Stimulated activated CD4-positive, alpha-beta T cell treated with anti-CD3 and anti-CD28 coated beads, Interleukin-4, amount 100 ng/mL, for 48 hours (primary cell): ENCODE measurements at regions not wholly inside any gene's neighbourhood (a gene's known extent, or its start where the extent isn't known, plus 50 kb on each side); places are given as distances from the start of the nearest gene placed in this dataset.

ENCODE experiments used
- DNase-seq, 2 donors: peaks; one replicate each; pipeline ENCODE4 v3.0.0-alpha.2; 2020; ENCODE audit warnings: low read depth in 2 of 2

DNA sequence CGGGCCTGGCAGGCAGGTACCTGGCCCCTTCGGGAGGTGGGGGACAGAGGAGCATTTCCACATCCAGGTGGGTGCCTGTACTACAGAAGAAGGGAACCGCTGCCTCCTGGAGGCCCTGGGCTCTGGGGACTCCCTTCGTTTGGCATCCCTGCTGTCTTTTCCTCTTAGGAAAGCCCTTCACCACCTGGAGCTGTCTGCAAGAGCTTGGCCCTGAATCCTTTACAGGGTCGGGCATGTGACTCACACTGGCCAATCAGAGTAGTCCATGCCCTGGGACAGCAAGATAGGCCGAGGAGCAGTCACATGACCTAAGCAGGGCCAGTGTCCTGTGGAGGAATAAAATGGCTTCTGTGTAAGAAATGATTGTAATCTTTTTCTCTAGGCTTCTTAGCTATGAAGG, 224.9 kb downstream of the ANKRD60 start:
- no peak for DNase-seq

DNA sequence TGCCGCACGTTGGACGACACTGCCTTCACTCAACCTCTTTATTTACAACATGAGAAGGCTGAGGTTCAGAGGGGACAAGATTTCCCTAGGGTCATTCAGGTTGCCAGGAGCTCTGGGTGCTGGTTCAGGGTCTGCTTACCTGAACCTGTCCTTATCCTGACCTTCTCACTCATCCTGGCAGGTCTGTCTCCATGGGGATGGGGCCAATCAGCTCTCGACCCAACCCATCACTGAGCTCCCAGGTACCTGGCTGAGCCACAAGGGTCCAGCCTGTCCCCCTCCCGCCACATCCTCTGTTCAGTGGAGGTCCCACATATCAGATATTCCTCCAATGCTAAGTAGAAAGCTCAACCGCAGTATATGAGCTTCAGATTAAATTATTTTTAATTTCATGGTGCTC, 225.6 kb downstream of the ANKRD60 start:
- DNase-seq, result no peak

- no peak for DNase-seq
Observed at GRCh38 chr20:58001946-58002345, 226.5 kb downstream of the ANKRD60 start.

- DNase-seq, result no peak
Observed at GRCh38 chr20:58001381-58001780, 227.1 kb downstream of the ANKRD60 start.

DNA sequence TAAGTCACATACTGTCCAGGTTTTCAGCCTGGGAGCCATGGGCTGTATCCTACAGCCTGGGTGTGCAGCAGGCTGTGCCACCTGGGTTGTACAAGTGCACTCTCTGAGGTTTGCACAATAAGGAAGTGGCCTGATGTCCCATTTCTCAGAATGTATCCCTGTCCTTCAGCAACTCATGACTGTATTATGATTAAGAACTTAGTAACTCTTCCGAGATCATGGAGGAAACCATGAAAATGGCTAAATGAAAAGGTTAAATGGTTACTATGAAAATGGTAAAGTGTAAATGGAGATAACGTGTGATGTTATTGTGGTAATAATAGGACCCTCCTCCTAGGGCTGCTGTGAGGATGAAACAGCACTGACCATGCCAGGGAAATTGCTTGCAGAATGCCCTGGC, 227.6 kb downstream of the ANKRD60 start:
- DNase-seq, result no peak

GRCh38 chr20:57999465-58000111, 228.9 kb downstream of the ANKRD60 start:
- DNase-seq, result no peak

DNA sequence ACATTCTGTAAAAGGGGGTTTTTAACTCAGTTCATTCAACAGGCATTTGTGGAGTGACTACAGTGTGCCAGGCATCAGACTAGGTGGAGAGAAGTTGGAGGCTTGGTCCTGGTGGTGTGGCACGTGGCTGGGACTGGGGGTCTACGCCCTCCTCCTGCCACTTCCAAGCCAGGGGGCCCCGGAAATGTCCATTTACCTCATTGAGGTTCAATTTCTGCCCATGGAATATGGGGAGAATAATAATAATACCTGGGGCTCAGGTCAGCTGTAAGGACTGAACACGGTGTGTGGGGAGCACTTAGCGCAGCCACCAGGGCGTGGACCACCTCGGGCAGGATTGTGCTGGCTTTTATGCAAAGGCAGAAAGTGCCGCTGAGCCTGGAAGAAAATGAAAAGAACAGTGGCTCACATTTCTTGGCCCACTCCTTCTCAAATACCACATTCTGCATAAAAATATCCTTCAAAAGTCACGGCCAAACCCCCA, 229.4 kb downstream of the ANKRD60 start:
- no peak for DNase-seq

DNA sequence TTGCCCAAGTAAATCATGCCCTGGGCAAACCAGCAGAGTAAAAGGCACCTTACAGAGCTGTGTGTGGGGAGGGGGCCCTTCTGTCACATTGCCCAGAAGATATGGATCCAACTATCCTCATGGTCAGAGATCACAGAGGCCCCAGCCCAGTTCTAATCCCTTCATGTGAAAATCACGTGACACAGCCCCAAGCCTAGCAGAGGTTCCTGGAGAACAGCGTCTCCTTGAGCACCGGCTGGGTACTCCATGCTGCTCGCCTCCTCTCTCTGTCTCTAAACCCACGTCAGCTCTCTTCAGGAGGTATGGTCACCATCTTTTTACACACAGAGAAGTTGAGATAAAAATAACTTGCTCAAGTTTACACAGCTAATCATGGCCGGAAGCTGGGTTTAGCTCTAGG, 230.2 kb downstream of the ANKRD60 start:
- no peak for DNase-seq

GRCh38 chr20:57996936-57997890, 231.2 kb downstream of the ANKRD60 start:
- DNase-seq, result no peak

DNA sequence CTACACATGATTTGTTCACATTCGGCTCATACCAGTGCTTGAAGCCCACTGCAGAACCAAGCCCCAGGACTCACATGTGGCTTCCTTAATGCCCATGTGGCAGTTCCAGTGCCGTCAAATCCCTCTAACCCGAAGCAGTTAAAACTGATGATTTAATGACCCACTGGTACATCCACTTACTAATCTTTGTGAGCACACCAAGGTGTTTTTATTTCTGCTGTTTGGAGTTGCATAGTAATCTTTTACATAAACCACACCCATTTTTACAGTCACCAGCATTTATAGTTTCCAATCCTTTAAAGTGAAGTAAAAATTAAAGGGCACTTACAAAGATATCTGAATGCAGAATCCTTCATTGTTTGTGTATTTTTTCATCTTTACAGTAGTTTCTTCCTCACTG, 232.0 kb downstream of the ANKRD60 start:
- no peak for DNase-seq

DNA sequence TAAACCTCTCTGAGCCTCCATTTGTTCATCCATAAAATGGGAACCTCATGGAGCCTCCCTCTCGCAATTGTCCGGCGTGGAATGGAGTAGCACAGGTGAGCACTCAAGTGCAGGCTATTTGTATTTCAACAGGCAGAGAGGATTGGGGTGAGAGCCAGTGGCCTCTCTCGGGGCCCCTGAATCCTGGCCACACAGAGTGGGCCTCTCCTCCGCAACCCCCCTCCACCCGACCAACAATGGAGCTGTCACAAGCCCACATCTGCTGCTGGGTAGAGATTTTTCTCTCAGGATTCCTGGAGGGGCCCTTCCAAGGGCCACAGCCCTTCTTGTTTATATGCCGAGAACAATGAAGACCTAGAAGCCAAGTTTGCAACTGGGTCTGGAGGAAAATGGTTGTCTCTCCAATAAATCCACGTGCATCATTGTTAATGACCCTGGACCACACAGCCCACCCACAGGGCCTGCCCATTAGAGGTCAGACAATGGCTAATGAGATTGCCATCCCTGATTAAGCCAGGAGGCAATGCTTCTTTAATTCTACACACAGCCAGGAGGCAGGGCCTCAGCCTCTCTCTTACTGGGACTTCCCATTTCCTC, 233.0 kb downstream of the ANKRD60 start:
- no peak for DNase-seq

- DNase-seq, result no peak
Observed at GRCh38 chr20:57993716-57994431, 234.6 kb downstream of the ANKRD60 start.

- no peak for DNase-seq
Observed at GRCh38 chr20:57991211-57991881, 237.1 kb downstream of the ANKRD60 start.

DNA sequence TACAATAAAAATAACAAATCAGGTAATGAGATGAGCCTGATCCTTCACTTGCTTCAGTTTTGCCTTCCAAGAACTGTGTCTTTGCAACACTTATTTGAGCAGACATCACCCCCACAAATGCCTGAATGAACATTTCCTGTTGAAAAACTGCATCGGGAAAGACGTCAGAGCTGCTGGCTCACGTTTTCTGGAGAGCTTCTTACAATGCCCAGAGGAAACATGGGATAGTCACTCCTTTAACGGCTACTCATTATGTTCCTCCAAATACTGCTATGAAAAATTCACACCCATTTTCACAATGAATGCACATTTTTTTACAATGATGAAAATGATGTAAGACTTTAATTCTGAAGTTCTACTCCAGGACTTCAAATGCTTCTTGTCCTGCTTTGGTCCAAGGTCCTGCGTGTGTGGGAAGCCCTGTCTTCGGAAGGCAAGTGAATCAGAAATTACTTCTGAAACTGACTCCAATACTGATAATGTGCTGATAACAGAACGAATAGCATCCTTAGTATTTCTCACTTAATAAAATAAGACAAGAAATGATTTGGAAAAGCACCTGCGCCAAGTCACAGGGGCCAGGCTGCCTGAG, 238.0 kb downstream of the ANKRD60 start:
- DNase-seq, result no peak

DNA sequence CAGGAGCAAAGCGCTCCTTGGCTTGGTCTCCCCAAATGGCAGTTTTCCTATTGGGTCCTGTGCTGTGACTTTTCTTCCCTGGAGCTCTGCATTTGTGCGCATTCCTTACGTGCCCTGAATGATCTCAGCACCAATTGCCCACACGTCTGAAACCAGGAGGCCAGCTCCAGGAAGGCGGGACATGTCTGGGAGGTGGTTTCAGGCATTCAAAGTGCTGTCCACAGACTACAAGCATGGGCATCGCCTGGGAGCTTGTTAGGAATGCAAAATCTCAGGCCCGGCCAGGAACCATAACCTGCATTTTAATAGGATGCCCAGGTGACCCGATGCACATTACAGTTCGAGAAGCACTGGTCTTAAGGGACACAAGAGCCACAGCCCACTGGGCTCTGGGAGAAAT, 239.6 kb downstream of the ANKRD60 start:
- no peak for DNase-seq

DNA sequence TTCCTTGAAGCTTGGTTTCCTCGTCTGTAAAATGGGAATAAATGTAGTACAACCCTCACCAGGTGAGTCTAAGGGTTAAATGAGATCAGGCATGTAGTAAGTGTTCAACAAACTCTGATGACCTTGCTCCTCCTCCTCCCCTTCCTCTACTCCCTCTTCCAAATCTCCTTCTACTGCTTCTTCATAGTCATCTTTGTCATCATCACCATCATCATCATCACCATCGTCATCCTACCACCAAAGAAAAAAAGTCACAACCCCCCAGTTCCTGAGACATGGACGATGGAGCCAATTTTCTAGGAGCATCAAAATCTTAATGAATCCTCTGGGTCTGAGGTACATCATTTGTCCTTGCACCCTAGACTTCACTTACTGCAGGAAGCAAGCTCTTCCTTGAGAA, 240.0 kb downstream of the ANKRD60 start:
- no peak for DNase-seq

GRCh38 chr20:57987659-57988058, 240.8 kb downstream of the ANKRD60 start:
- DNase-seq, result no peak

DNA sequence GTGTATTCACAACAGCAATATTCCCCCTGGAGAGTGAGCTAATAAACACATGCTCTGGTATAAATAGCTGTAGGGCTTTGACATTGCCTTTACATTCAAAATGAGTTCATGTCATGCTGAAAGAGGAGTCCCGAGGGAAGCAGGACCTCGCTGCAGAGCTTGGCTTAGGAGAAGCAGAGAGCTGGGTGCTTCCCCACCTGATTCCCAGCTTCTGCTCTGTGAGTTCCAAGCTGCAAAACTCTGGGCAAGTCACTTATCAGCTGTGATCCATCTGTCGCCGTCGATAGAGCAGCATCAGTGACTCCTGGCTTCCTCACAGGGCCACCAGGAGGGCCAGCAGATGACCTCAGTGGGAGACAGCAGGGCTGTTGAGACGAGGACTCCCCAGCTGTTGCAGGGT, 241.8 kb downstream of the ANKRD60 start:
- DNase-seq, result no peak

DNA sequence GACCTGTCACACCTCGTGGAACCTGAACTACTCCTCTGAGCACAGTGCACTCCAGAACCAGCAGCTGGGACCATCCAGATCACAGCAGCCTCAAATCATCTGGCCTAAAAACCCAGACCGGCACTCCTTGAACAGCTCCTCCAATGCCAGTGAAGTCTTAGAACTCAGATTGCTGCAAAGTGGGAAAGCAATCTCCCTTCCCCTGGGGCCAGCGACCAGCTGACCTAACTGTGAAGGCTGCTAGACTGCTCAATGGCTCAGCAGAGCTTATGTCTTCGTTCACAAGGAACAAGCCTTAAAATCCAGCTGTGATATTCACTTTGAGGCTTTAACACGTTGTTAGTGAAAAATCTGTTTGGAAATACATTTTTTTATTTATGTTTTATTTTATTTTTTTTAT, 243.2 kb downstream of the ANKRD60 start:
- no peak for DNase-seq

GRCh38 chr20:57983082-57983481, 245.4 kb downstream of the ANKRD60 start:
- DNase-seq, result no peak

- no peak for DNase-seq
Observed at GRCh38 chr20:57980506-57980905, 247.9 kb downstream of the ANKRD60 start.
